ENCODE measurements at regions not wholly inside any gene's neighbourhood (a gene's known extent, or its start where the extent isn't known, plus 50 kb on each side); places are given as distances from the start of the nearest gene placed in this dataset.

- DNase-seq: no peak
Measured at GRCh38 chr15:31474059-31474868, 147.6 kb downstream of the KLF13 start.

- no peak for DNase-seq
Measured at GRCh38 chr15:31476236-31476810, 149.7 kb downstream of the KLF13 start.

- no peak for DNase-seq
Measured at GRCh38 chr15:31476866-31477265, 150.2 kb downstream of the KLF13 start.

GRCh38 chr15:31477301-31477700 lies 150.7 kb downstream of the KLF13 start:
- DNase-seq: no peak

- no peak for DNase-seq
Measured at GRCh38 chr15:31477851-31478701, 151.4 kb downstream of the KLF13 start.

- no peak for DNase-seq
Measured at GRCh38 chr15:31478702-31479221, 152.1 kb downstream of the KLF13 start.

- no peak for DNase-seq
Measured at GRCh38 chr15:31480356-31481025, 153.9 kb downstream of the KLF13 start.

- DNase-seq: no peak
Measured at GRCh38 chr15:31481142-31481541, 154.5 kb downstream of the KLF13 start.

GRCh38 chr15:31482122-31482922 lies 155.7 kb downstream of the KLF13 start:
- DNase-seq: no peak

- DNase-seq: no peak
Measured at GRCh38 chr15:31483053-31483985, 156.7 kb downstream of the KLF13 start.

GRCh38 chr15:31483986-31484951 lies 157.6 kb downstream of the KLF13 start:
- DNase-seq: no peak

- no peak for DNase-seq
Measured at GRCh38 chr15:31484986-31485385, 158.4 kb downstream of the KLF13 start.

- no peak for DNase-seq
Measured at GRCh38 chr15:31485431-31485830, 158.8 kb downstream of the KLF13 start.

GRCh38 chr15:31485911-31486461 lies 159.4 kb downstream of the KLF13 start:
- no peak for DNase-seq

- no peak for DNase-seq
Measured at GRCh38 chr15:31486506-31486905, 159.9 kb downstream of the KLF13 start.

GRCh38 chr15:31486906-31487695 lies 160.5 kb downstream of the KLF13 start:
- no peak for DNase-seq

- DNase-seq: peak; percentile 5
Measured at GRCh38 chr15:31487811-31488436, 161.3 kb downstream of the KLF13 start.

All from DMS53 (cell line).